Parathyroid adenoma (tissue), 2 donors: ENCODE measurements at regions not wholly inside any gene's neighbourhood (a gene's known extent, or its start where the extent isn't known, plus 50 kb on each side); places are given as distances from the start of the nearest gene placed in this dataset.

Experiments used
- H2AFZ ChIP-seq: fragments of 300-600 bp; sonication (generic); one replicate; pipeline ENCODE4 v1.7.0; 2017; ENCODE audit warnings: antibody characterized with exemption, mild to moderate bottlenecking
- H3K27ac ChIP-seq: fragments of 300-600 bp; sonication (generic); one replicate; pipeline ENCODE4 v1.7.0; 2017
- H3K27me3 ChIP-seq: fragments of 300-600 bp; sonication (generic); one replicate; pipeline ENCODE4 v1.7.0; 2017; ENCODE audit warnings: low read length; ENCODE audit not compliant: control insufficient read depth, insufficient read depth
- H3K36me3 ChIP-seq: fragments of 300-600 bp; sonication (generic); one replicate; pipeline ENCODE4 v1.7.0; 2017; ENCODE audit warnings: low read length; ENCODE audit not compliant: control insufficient read depth, insufficient read depth
- H3K4me1 ChIP-seq: fragments of 300-600 bp; sonication (generic); one replicate; pipeline ENCODE4 v1.7.0; 2017; ENCODE audit warnings: control low read depth
- H3K4me2 ChIP-seq: fragments of 300-600 bp; sonication (generic); one replicate; pipeline ENCODE4 v1.7.0; 2017; ENCODE audit warnings: low read length
- H3K4me3 ChIP-seq: fragments of 300-600 bp; sonication (generic); one replicate; pipeline ENCODE4 v1.7.0; 2017; ENCODE audit warnings: low read depth, low read length
- H3K79me2 ChIP-seq: fragments of 300-600 bp; sonication (generic); one replicate; pipeline ENCODE4 v1.7.0; 2017; ENCODE audit warnings: control low read depth
- H3K9ac ChIP-seq: fragments of 300-600 bp; sonication (generic); one replicate; pipeline ENCODE4 v1.7.0; 2017; ENCODE audit warnings: mild to moderate bottlenecking
- H3K9me3 ChIP-seq: fragments of 300-600 bp; sonication (generic); one replicate; pipeline ENCODE4 v1.7.0; 2017; ENCODE audit warnings: low read length; ENCODE audit not compliant: control insufficient read depth
- TF ChIP-seq, protein P1 (sequence below): fragments of 300-600 bp; sonication (generic); IDR thresholded peaks from one replicate; pipeline ENCODE4 v1.7.0; 2017; ENCODE audit warnings: antibody characterized with exemption, mild to moderate bottlenecking
- donor health status: primary hyperparathyroidism.

- Histone ChIP-seq H3K9me3 (no peaks in the 10 kb centered on the region), H3K79me2 (no peaks in the 10 kb centered on the region), H3K9ac (no peak overlapping the region), H3K27ac (no peak overlapping the region), H3K36me3 (no peaks in the 10 kb centered on the region), H3K4me3 (no peak overlapping the region), H3K4me1 (peaks cover 3% of the 10 kb centered on the region), H3K4me2 (no peak overlapping the region), H3K27me3 (no peaks in the 10 kb centered on the region), H2AFZ (no peak overlapping the region)
- TF ChIP-seq, protein P1, sequence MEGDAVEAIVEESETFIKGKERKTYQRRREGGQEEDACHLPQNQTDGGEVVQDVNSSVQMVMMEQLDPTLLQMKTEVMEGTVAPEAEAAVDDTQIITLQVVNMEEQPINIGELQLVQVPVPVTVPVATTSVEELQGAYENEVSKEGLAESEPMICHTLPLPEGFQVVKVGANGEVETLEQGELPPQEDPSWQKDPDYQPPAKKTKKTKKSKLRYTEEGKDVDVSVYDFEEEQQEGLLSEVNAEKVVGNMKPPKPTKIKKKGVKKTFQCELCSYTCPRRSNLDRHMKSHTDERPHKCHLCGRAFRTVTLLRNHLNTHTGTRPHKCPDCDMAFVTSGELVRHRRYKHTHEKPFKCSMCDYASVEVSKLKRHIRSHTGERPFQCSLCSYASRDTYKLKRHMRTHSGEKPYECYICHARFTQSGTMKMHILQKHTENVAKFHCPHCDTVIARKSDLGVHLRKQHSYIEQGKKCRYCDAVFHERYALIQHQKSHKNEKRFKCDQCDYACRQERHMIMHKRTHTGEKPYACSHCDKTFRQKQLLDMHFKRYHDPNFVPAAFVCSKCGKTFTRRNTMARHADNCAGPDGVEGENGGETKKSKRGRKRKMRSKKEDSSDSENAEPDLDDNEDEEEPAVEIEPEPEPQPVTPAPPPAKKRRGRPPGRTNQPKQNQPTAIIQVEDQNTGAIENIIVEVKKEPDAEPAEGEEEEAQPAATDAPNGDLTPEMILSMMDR: no peak
These were observed 65.9 kb upstream of the ST3GAL6 start for GRCh38 chr3:98697225-98697624.

DNA sequence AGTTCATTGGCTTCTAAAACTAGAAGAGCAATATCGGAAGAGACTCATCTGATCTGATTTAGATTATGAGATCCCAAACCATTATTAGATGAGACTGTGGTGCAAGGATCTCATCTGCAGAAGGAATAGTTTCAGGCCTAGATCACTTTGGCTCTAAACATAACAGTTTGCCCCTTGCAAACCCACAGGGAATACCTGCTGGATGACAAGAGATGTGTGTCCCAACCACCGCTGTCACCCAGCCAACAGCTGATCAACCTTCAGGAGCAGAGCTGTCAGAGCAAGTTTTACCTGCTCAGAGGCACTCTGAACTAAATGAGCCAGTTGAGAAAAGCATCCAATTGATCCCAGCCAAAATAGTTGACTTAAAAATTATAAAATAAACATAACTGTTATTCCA is 64.0 kb upstream of the ST3GAL6 start:
- Histone ChIP-seq H3K9ac (no peak overlapping the region), H3K9me3 (no peaks in the 10 kb centered on the region), H3K4me2 (no peak overlapping the region), H3K36me3 (no peaks in the 10 kb centered on the region), H3K27ac (no peak overlapping the region), H3K79me2 (no peaks in the 10 kb centered on the region), H2AFZ (no peak overlapping the region), H3K4me1 (no peaks in the 10 kb centered on the region), H3K4me3 (no peak overlapping the region), H3K27me3 (no peaks in the 10 kb centered on the region)
- TF ChIP-seq, protein P1: no peak

DNA sequence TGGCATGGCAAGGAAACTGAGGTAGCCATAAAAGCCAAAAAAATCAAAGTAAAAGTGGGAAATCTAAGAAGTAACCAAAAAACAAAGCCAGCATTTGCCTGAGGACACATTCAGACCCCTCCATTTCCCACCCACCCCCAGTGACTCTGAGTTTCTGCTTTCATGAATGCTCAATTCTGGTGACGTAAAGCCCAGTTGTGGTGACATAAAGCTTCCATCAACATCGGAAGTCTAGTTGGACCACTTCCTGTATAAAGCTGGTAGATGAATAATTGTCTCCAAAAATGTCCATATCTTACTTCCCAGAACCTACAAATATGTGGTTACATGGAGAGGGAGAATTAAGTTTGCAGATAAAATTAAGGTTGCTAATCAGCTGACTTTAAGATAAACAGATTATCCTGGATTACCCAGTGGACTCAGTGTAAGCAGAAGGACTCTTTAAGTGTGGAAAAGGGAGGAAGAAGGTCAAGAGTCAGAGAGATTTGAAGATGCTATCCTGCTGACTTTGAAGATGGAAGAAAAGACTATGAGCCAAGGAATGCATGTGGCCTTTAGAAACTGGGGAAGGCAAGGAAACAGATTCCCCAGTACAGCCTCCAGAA is 62.0 kb upstream of the ST3GAL6 start:
- no peaks in the 10 kb centered on the region for H3K9me3 ChIP-seq
- H3K9ac ChIP-seq: no peak overlapping the region
- TF ChIP-seq, protein P1: no peak
- no peaks in the 10 kb centered on the region for H3K27me3 ChIP-seq
- H3K4me1 ChIP-seq: no peaks in the 10 kb centered on the region
- H3K4me3 ChIP-seq: no peak overlapping the region
- H3K4me2 ChIP-seq: no peak overlapping the region
- H2AFZ ChIP-seq: no peak overlapping the region
- no peaks in the 10 kb centered on the region for H3K79me2 ChIP-seq
- H3K36me3 ChIP-seq: no peaks in the 10 kb centered on the region
- no peak overlapping the region for H3K27ac ChIP-seq

GRCh38 chr3:98702166-98702565 is 61.0 kb upstream of the ST3GAL6 start:
- Histone ChIP-seq H3K9ac (no peak overlapping the region), H3K4me2 (no peak overlapping the region), H2AFZ (no peak overlapping the region), H3K9me3 (no peaks in the 10 kb centered on the region), H3K27ac (no peak overlapping the region), H3K4me1 (no peaks in the 10 kb centered on the region), H3K36me3 (no peaks in the 10 kb centered on the region), H3K79me2 (no peaks in the 10 kb centered on the region), H3K27me3 (no peaks in the 10 kb centered on the region), H3K4me3 (no peak overlapping the region)
- TF ChIP-seq, protein P1: no peak

GRCh38 chr3:98705212-98705611 is 57.9 kb upstream of the ST3GAL6 start:
- Histone ChIP-seq H2AFZ (no peak overlapping the region), H3K27ac (no peak overlapping the region), H3K4me2 (no peak overlapping the region), H3K9me3 (no peaks in the 10 kb centered on the region), H3K4me1 (no peaks in the 10 kb centered on the region), H3K4me3 (no peak overlapping the region), H3K36me3 (no peaks in the 10 kb centered on the region), H3K79me2 (no peaks in the 10 kb centered on the region), H3K27me3 (no peaks in the 10 kb centered on the region), H3K9ac (no peak overlapping the region)
- TF ChIP-seq, protein P1: no peak
